ENCODE measurements at regions not wholly inside any gene's neighbourhood (a gene's known extent, or its start where the extent isn't known, plus 50 kb on each side); places are given as distances from the start of the nearest gene placed in this dataset.

GRCh38 chr7:106957766-106958165, 86.7 kb upstream of the PRKAR2B start:
- Histone ChIP-seq H3K27ac (replicated peaks) (no peak overlapping the region), H3K27me3 (ENCODE audit: insufficient read depth, poor library complexity, severe bottlenecking) (no peaks in the 10 kb centered on the region), H3K4me3 (replicated peaks; ENCODE audit: insufficient read depth, low read length) (no peak overlapping the region)
- TF ChIP-seq, protein P1, sequence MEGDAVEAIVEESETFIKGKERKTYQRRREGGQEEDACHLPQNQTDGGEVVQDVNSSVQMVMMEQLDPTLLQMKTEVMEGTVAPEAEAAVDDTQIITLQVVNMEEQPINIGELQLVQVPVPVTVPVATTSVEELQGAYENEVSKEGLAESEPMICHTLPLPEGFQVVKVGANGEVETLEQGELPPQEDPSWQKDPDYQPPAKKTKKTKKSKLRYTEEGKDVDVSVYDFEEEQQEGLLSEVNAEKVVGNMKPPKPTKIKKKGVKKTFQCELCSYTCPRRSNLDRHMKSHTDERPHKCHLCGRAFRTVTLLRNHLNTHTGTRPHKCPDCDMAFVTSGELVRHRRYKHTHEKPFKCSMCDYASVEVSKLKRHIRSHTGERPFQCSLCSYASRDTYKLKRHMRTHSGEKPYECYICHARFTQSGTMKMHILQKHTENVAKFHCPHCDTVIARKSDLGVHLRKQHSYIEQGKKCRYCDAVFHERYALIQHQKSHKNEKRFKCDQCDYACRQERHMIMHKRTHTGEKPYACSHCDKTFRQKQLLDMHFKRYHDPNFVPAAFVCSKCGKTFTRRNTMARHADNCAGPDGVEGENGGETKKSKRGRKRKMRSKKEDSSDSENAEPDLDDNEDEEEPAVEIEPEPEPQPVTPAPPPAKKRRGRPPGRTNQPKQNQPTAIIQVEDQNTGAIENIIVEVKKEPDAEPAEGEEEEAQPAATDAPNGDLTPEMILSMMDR (IDR thresholded peaks at IDR 0.05; ENCODE audit: insufficient read depth, low read length) = no peak
- TF ChIP-seq GABPA (IDR thresholded peaks at IDR 0.05; ENCODE audit: low read depth) (no peak), SPI1 (IDR thresholded peaks at IDR 0.05; ENCODE audit: borderline replicate concordance, low read depth) (peak; percentile 83; the same call in 1 of the 2 replicates)
- TF ChIP-seq, protein P2, sequence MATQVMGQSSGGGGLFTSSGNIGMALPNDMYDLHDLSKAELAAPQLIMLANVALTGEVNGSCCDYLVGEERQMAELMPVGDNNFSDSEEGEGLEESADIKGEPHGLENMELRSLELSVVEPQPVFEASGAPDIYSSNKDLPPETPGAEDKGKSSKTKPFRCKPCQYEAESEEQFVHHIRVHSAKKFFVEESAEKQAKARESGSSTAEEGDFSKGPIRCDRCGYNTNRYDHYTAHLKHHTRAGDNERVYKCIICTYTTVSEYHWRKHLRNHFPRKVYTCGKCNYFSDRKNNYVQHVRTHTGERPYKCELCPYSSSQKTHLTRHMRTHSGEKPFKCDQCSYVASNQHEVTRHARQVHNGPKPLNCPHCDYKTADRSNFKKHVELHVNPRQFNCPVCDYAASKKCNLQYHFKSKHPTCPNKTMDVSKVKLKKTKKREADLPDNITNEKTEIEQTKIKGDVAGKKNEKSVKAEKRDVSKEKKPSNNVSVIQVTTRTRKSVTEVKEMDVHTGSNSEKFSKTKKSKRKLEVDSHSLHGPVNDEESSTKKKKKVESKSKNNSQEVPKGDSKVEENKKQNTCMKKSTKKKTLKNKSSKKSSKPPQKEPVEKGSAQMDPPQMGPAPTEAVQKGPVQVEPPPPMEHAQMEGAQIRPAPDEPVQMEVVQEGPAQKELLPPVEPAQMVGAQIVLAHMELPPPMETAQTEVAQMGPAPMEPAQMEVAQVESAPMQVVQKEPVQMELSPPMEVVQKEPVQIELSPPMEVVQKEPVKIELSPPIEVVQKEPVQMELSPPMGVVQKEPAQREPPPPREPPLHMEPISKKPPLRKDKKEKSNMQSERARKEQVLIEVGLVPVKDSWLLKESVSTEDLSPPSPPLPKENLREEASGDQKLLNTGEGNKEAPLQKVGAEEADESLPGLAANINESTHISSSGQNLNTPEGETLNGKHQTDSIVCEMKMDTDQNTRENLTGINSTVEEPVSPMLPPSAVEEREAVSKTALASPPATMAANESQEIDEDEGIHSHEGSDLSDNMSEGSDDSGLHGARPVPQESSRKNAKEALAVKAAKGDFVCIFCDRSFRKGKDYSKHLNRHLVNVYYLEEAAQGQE (IDR thresholded peaks at IDR 0.05; ENCODE audit: insufficient replicate concordance, low read depth) = no peak
- DNase-seq (ENCODE audit: low read depth in 1 of 2, low spot score in 1 of 2) = peak; percentile 2 to 58

DNA sequence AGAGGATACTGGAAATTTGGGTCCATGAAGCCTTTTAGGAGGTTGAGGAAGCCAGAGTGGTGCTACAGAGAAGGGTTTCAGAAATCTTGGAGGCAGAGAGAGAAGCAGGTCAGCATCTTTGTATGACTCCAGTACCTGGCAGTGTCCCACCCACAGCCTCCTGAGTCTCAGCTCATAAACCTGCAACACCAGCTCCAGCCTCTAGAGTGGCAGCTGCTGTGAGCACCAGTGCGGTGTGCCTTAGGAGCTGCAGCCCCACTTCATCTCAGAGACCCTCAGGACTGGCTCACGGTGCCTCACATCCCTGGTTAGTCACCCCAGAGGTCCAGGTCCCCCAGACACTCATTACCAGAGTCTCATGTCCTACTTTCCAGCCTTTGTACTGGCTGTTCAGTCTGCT, 84.8 kb upstream of the PRKAR2B start:
- TF ChIP-seq SPI1 (IDR thresholded peaks at IDR 0.05; ENCODE audit: borderline replicate concordance, low read depth) (no peak), POLR2AphosphoS5 (IDR thresholded peaks at IDR 0.05; ENCODE audit: low read depth) (no peak), GABPA (IDR thresholded peaks at IDR 0.05; ENCODE audit: low read depth) (no peak)
- TF ChIP-seq, protein P2 (IDR thresholded peaks at IDR 0.05; ENCODE audit: insufficient replicate concordance, low read depth) = no peak
- TF ChIP-seq, protein P1 (IDR thresholded peaks at IDR 0.05; ENCODE audit: insufficient read depth, low read length) = no peak
- no peaks in the 10 kb centered on the region for H3K27me3 ChIP-seq (ENCODE audit: insufficient read depth, poor library complexity, severe bottlenecking)
- H3K27ac ChIP-seq (replicated peaks) = no peak overlapping the region
- H3K4me3 ChIP-seq (replicated peaks; ENCODE audit: insufficient read depth, low read length) = no peak overlapping the region
- DNase-seq (ENCODE audit: low read depth in 1 of 2, low spot score in 1 of 2) = no peak

GRCh38 chr7:106962751-106963150, 81.8 kb upstream of the PRKAR2B start:
- TF ChIP-seq, protein P2 (IDR thresholded peaks at IDR 0.05; ENCODE audit: insufficient replicate concordance, low read depth) = no peak
- TF ChIP-seq POLR2AphosphoS5 (IDR thresholded peaks at IDR 0.05; ENCODE audit: low read depth) = no peak
- TF ChIP-seq GABPA (IDR thresholded peaks at IDR 0.05; ENCODE audit: low read depth) = no peak
- no peak for TF ChIP-seq SPI1 (IDR thresholded peaks at IDR 0.05; ENCODE audit: borderline replicate concordance, low read depth)
- TF ChIP-seq, protein P1 (IDR thresholded peaks at IDR 0.05; ENCODE audit: insufficient read depth, low read length) = no peak
- no peaks in the 10 kb centered on the region for H3K27me3 ChIP-seq (ENCODE audit: insufficient read depth, poor library complexity, severe bottlenecking)
- DNase-seq (ENCODE audit: low read depth in 1 of 2, low spot score in 1 of 2) = no peak
- H3K4me3 ChIP-seq (replicated peaks; ENCODE audit: insufficient read depth, low read length) = no peak overlapping the region
- no peak overlapping the region for H3K27ac ChIP-seq (replicated peaks)
